Fibroblast of mammary gland (primary cell): ENCODE measurements at regions not wholly inside any gene's neighbourhood (a gene's known extent, or its start where the extent isn't known, plus 50 kb on each side); places are given as distances from the start of the nearest gene placed in this dataset.

Source experiments
- DNase-seq: peaks from one replicate; pipeline ENCODE4 v3.0.0-alpha.2; 2010; ENCODE audit warnings: low read depth
- H3K4me3 ChIP-seq: 2 replicates; pipeline ENCODE4 v1.5.1; 2011; ENCODE audit warnings: low read depth, mild to moderate bottlenecking, low read length, moderate library complexity; ENCODE audit not compliant: control insufficient read depth
- TF ChIP-seq, protein P1 (sequence below): conservative IDR thresholded peaks from 2 replicates; pipeline ENCODE4 v1.5.1; 2011; ENCODE audit warnings: low read depth, low read length, inconsistent platforms; ENCODE audit not compliant: control insufficient read depth, insufficient read depth

GRCh38 chr14:65310568-65310967 is 102.0 kb upstream of the FUT8 start:
- no peak overlapping the region for H3K4me3 ChIP-seq
- no peak for DNase-seq
- TF ChIP-seq, protein P1, sequence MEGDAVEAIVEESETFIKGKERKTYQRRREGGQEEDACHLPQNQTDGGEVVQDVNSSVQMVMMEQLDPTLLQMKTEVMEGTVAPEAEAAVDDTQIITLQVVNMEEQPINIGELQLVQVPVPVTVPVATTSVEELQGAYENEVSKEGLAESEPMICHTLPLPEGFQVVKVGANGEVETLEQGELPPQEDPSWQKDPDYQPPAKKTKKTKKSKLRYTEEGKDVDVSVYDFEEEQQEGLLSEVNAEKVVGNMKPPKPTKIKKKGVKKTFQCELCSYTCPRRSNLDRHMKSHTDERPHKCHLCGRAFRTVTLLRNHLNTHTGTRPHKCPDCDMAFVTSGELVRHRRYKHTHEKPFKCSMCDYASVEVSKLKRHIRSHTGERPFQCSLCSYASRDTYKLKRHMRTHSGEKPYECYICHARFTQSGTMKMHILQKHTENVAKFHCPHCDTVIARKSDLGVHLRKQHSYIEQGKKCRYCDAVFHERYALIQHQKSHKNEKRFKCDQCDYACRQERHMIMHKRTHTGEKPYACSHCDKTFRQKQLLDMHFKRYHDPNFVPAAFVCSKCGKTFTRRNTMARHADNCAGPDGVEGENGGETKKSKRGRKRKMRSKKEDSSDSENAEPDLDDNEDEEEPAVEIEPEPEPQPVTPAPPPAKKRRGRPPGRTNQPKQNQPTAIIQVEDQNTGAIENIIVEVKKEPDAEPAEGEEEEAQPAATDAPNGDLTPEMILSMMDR, result no peak

DNA sequence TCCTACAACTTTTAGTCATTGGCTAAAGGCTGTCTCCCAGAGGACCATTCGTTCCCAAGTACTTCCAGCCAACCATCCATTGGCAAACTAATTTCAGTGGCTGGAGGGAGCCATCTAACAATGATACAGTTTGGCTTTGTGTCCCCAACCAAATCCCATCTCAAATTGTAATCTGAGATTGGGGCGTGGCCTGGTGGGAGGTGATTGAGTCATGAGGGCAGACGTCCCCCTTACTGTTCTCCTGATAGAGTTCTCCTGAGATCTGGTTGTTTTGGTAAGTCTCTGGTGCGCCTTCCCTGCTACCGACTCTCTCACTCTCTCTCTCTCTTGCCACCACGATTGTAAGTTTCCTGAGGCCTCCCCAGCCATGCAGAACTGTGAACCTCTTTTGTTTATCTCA is 99.7 kb upstream of the FUT8 start:
- DNase-seq, result peak; percentile 41
- H3K4me3 ChIP-seq, result no peak overlapping the region
- TF ChIP-seq, protein P1, result no peak

- TF ChIP-seq, protein P1, result no peak
- DNase-seq, result no peak
- H3K4me3 ChIP-seq, result no peak overlapping the region
Observed at GRCh38 chr14:65318636-65319506, 93.7 kb upstream of the FUT8 start.

- H3K4me3 ChIP-seq, result no peak overlapping the region
- TF ChIP-seq, protein P1, result no peak
- no peak for DNase-seq
Observed at GRCh38 chr14:65320661-65321308, 91.7 kb upstream of the FUT8 start.

- no peak overlapping the region for H3K4me3 ChIP-seq
- DNase-seq, result no peak
- TF ChIP-seq, protein P1, result no peak
Observed at GRCh38 chr14:65321370-65321875, 91.1 kb upstream of the FUT8 start.

- TF ChIP-seq, protein P1, result no peak
- no peak overlapping the region for H3K4me3 ChIP-seq
- DNase-seq, result no peak
Observed at GRCh38 chr14:65329481-65329880, 83.0 kb upstream of the FUT8 start.
